ENCODE measurements at regions not wholly inside any gene's neighbourhood (a gene's known extent, or its start where the extent isn't known, plus 50 kb on each side); places are given as distances from the start of the nearest gene placed in this dataset.

DNA sequence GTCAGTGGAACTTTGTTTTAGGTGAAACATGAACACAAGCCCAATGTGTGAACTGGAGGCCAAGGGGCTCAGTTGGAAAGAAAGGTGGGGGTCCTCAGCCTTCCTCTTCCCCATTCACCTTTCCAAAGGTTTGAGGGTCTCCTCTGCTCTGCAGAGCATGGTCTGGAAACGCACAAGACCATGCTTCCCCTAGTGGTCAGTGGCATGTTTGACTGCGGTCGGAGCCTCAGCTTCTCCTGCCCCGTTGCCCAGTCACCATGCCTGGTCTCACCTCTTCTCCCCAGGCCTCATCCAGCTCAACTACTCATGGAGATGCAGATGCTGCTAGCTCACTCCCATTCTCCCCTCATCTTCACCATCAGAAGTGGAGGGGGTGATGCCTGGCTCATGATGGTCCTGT is 340.3 kb downstream of the GADD45G start:
- Histone ChIP-seq H2BK5ac (ENCODE audit: low read depth, low read length) (no peak overlapping the region), H3K18ac (ENCODE audit: extremely low read depth, low read length) (no peak overlapping the region), H3K4me2 (ENCODE audit: insufficient read depth in 1 of 2, low read depth in 2 of 2, low read length in 2 of 2) (no peak overlapping the region), H4K20me1 (replicated peaks in 1 of 2; ENCODE audit: control insufficient read depth in 1 of 2, insufficient read depth in 2 of 2, low read length in 2 of 2) (no peaks in the 10 kb centered on the region), H2BK20ac (ENCODE audit: low read length) (no peak overlapping the region), H3K14ac (ENCODE audit: insufficient read length) (no peak overlapping the region), H3K4ac (replicated peaks; ENCODE audit: insufficient read length, low read depth, low read length) (no peak overlapping the region), H3K27me3 (replicated peaks in 1 of 4; ENCODE audit: control insufficient read depth in 3 of 4, extremely low read depth in 1 of 4, insufficient read depth in 3 of 4, low read length in 3 of 4) (no peaks in the 10 kb centered on the region), H3K79me1 (ENCODE audit: low read depth, low read length) (no peaks in the 10 kb centered on the region), H4K91ac (replicated peaks; ENCODE audit: insufficient read length, low read length) (no peak overlapping the region), H3K36me3 (ENCODE audit: control insufficient read depth in 2 of 4, insufficient read depth in 4 of 4, low read length in 3 of 4) (no peaks in the 10 kb centered on the region), H3K23ac (ENCODE audit: insufficient read length) (no peak overlapping the region), H4K8ac (ENCODE audit: extremely low read depth, insufficient read depth, low read length) (no peak overlapping the region), H2BK120ac (replicated peaks; ENCODE audit: low read depth, low read length) (no peak overlapping the region), H3K9me3 (ENCODE audit: insufficient read depth in 2 of 2, low read depth in 1 of 2, low read length in 1 of 2) (no peaks in the 10 kb centered on the region), H2BK12ac (ENCODE audit: low read depth, low read length) (no peak overlapping the region), H3K9ac (replicated peaks in 1 of 4; ENCODE audit: extremely low read depth in 1 of 4, low read depth in 3 of 4, low read length in 3 of 4) (no peak overlapping the region), H2AFZ (ENCODE audit: low read length) (no peak overlapping the region), H4K5ac (ENCODE audit: insufficient read length, low read depth, low read length) (no peak overlapping the region), H2BK15ac (ENCODE audit: low read length) (peak overlapping the region; percentile 20; the same call in 1 of the 2 replicates), H2AK5ac (ENCODE audit: low read depth, low read length) (no peak overlapping the region), H3K23me2 (ENCODE audit: low read depth, low read length) (no peaks in the 10 kb centered on the region), H3K4me1 (replicated peaks in 1 of 4; ENCODE audit: control insufficient read depth in 3 of 4, insufficient read depth in 4 of 4, low read length in 3 of 4) (peaks cover 2 to 5% (median 3%) of the 10 kb centered on the region in 4 experiments; a peak in 2 of 7 replicates), H3K27ac (ENCODE audit: low read depth, low read length) (no peak overlapping the region), H3K79me2 (ENCODE audit: control insufficient read depth in 1 of 2, insufficient read depth in 2 of 2, low read length in 2 of 2) (no peaks in the 10 kb centered on the region), H3K56ac (replicated peaks; ENCODE audit: insufficient read length, low read depth, low read length) (no peak overlapping the region), H3K4me3 (ENCODE audit: extremely low read depth in 1 of 4, insufficient read depth in 2 of 4, low read depth in 3 of 4, low read length in 4 of 4) (no peak overlapping the region)
- CTCF ChIA-PET (ENCODE audit: partially characterized antibody), result interaction anchor here (0.7 to 2.3 kb wide), 13 partner anchors 8 to 933 kb away, joined by 3 to 8 read pairs (median 4); no protein-coding TSS in a partner anchor
- POLR2A ChIA-PET (ENCODE audit: partially characterized antibody), result interaction anchor here (0.6 kb wide), 1 partner anchor 340 kb away, joined by 3 read pairs; the partner anchor contains the start of gene GADD45G
- WGBS, 2 experiments (ENCODE audit: extremely low coverage in 1 of 2, insufficient coverage in 1 of 2, insufficient read length in 1 of 2, insufficient replicate concordance in 2 of 2, low coverage in 1 of 2, low lambda C conversion rate in 2 of 2, missing lambda C conversion rate in 1 of 2), result 88% methylated on average over 3 of the region's 4 CpGs; no CpG with 5 or more reads in 1 of the 2 experiments
- FAIRE-seq (no peak), DNase-seq (ENCODE audit: low read depth in 1 of 2, low spot score in 2 of 2) (no peak)
- TF ChIP-seq FOSL1 (IDR thresholded peaks at IDR 0.05; ENCODE audit: insufficient read depth, low read depth, low read length) (no peak), HDAC6 (IDR thresholded peaks at IDR 0.05; ENCODE audit: low read depth, low read length) (no peak), HDAC2 (IDR thresholded peaks at IDR 0.05; ENCODE audit: borderline replicate concordance in 1 of 2, low read depth in 2 of 2, low read length in 2 of 2) (no peak), CHD1 (IDR thresholded peaks at IDR 0.05; ENCODE audit: low read depth, low read length) (no peak)

All from H1 (cell line).